Activated T-helper 1 cell treated with anti-CD3 and anti-CD28 coated beads, Interleukin-12 subunit alpha, Interleukin-12 subunit beta, Interleukin-2, Interleukin-4 antibody, amounts not matched to agents 30 ng/mL and 10 ng/mL and 1 ng/mL, durations not matched to agents 14 hours and 24 hours and 36 hours (primary cell): ENCODE measurements at regions not wholly inside any gene's neighbourhood (a gene's known extent, or its start where the extent isn't known, plus 50 kb on each side); places are given as distances from the start of the nearest gene placed in this dataset.

Experiments used
- DNase-seq: peaks from one replicate; pipeline ENCODE4 v3.0.0; 2021; ENCODE audit warnings: low spot score
- H3K27ac Mint-ChIP-seq: one replicate; pipeline ENCODE4 v1.8.0; 2021; ENCODE audit warnings: mild to moderate bottlenecking, mixed read lengths
- H3K27me3 Mint-ChIP-seq: one replicate; pipeline ENCODE4 v1.8.0; 2022; ENCODE audit warnings: mild to moderate bottlenecking, moderate library complexity, mixed read lengths; ENCODE audit not compliant: insufficient read depth
- H3K36me3 Mint-ChIP-seq: one replicate; pipeline ENCODE4 v1.8.0; 2021; ENCODE audit warnings: low read depth, mixed read lengths
- H3K4me1 Mint-ChIP-seq: one replicate; pipeline ENCODE4 v1.8.0; 2021; ENCODE audit warnings: low read depth, mixed read lengths
- H3K4me3 Mint-ChIP-seq: one replicate; pipeline ENCODE4 v1.8.0; 2021; ENCODE audit warnings: mild to moderate bottlenecking, moderate library complexity, mixed read lengths
- H3K9me3 Mint-ChIP-seq: one replicate; pipeline ENCODE4 v1.8.0; 2021; ENCODE audit warnings: mixed read lengths
- intact Hi-C: fragments of 100-400 bp; cut with micrococcal nuclease; formaldehyde crosslinking; loops from one replicate; pipeline ENCODE4 v1.15.1; 2024

GRCh38 chr16:86283944-86284343 is 226.4 kb upstream of the FOXF1 start:
- H3K27me3 Mint-ChIP-seq = peaks cover 33% of the 10 kb centered on the region
- H3K27ac Mint-ChIP-seq = no peak overlapping the region
- H3K4me3 Mint-ChIP-seq = no peak overlapping the region
- no peaks in the 10 kb centered on the region for H3K36me3 Mint-ChIP-seq
- no peak for DNase-seq
- no peaks in the 10 kb centered on the region for H3K4me1 Mint-ChIP-seq
- intact Hi-C loops = no loop called here
- no peaks in the 10 kb centered on the region for H3K9me3 Mint-ChIP-seq

- no peak for DNase-seq
- H3K4me1 Mint-ChIP-seq = no peaks in the 10 kb centered on the region
- no peak overlapping the region for H3K27ac Mint-ChIP-seq
- H3K36me3 Mint-ChIP-seq = no peaks in the 10 kb centered on the region
- no peak overlapping the region for H3K4me3 Mint-ChIP-seq
- peaks cover 48% of the 10 kb centered on the region for H3K27me3 Mint-ChIP-seq
- intact Hi-C loops = loop anchor here (5.0 kb wide), 1 partner anchor 212 kb away; no protein-coding TSS in a partner anchor
- no peaks in the 10 kb centered on the region for H3K9me3 Mint-ChIP-seq
Observed at GRCh38 chr16:86285421-86285820, 224.9 kb upstream of the FOXF1 start.

GRCh38 chr16:86285938-86286921 is 224.1 kb upstream of the FOXF1 start:
- no peaks in the 10 kb centered on the region for H3K36me3 Mint-ChIP-seq
- peaks cover 55% of the 10 kb centered on the region for H3K27me3 Mint-ChIP-seq
- intact Hi-C loops = loop anchor here (5.0 kb wide), 1 partner anchor 211 kb away; no protein-coding TSS in a partner anchor
- no peaks in the 10 kb centered on the region for H3K4me1 Mint-ChIP-seq
- no peak overlapping the region for H3K27ac Mint-ChIP-seq
- no peak for DNase-seq
- no peak overlapping the region for H3K4me3 Mint-ChIP-seq
- H3K9me3 Mint-ChIP-seq = no peaks in the 10 kb centered on the region

GRCh38 chr16:86286991-86287663 is 223.2 kb upstream of the FOXF1 start:
- H3K27me3 Mint-ChIP-seq = peaks cover 58% of the 10 kb centered on the region
- intact Hi-C loops = loop anchor here (5.0 kb wide), 1 partner anchor 210 kb away; no protein-coding TSS in a partner anchor

GRCh38 chr16:86287664-86288201 is 222.6 kb upstream of the FOXF1 start:
- H3K4me1 Mint-ChIP-seq = no peaks in the 10 kb centered on the region
- H3K4me3 Mint-ChIP-seq = no peak overlapping the region
- H3K36me3 Mint-ChIP-seq = no peaks in the 10 kb centered on the region
- DNase-seq = no peak
- peaks cover 58% of the 10 kb centered on the region for H3K27me3 Mint-ChIP-seq
- no peak overlapping the region for H3K27ac Mint-ChIP-seq
- no peaks in the 10 kb centered on the region for H3K9me3 Mint-ChIP-seq
- intact Hi-C loops = loop anchor here (5.0 kb wide), 1 partner anchor 210 kb away; no protein-coding TSS in a partner anchor

More at GRCh38 chr16:86286991-86287663, 223.2 kb upstream of the FOXF1 start:
- Mint-ChIP-seq H3K27ac (no peak overlapping the region), H3K4me3 (no peak overlapping the region), H3K4me1 (no peaks in the 10 kb centered on the region), H3K36me3 (no peaks in the 10 kb centered on the region), H3K9me3 (no peaks in the 10 kb centered on the region)
- no peak for DNase-seq

- Mint-ChIP-seq H3K4me1 (no peaks in the 10 kb centered on the region), H3K27ac (no peak overlapping the region), H3K36me3 (no peaks in the 10 kb centered on the region), H3K27me3 (peaks cover 53% of the 10 kb centered on the region), H3K4me3 (no peak overlapping the region), H3K9me3 (no peaks in the 10 kb centered on the region)
- no peak for DNase-seq
- intact Hi-C loops = loop anchor here (5.0 kb wide), 1 partner anchor 208 kb away; no protein-coding TSS in a partner anchor
Observed at GRCh38 chr16:86288716-86289294, 221.5 kb upstream of the FOXF1 start.

GRCh38 chr16:86289304-86289703 is 221.0 kb upstream of the FOXF1 start:
- no peaks in the 10 kb centered on the region for H3K4me1 Mint-ChIP-seq
- H3K27me3 Mint-ChIP-seq = peaks cover 53% of the 10 kb centered on the region
- intact Hi-C loops = loop anchor here (5.0 kb wide), 1 partner anchor 208 kb away; no protein-coding TSS in a partner anchor
- H3K9me3 Mint-ChIP-seq = no peaks in the 10 kb centered on the region
- DNase-seq = no peak
- H3K36me3 Mint-ChIP-seq = no peaks in the 10 kb centered on the region
- no peak overlapping the region for H3K27ac Mint-ChIP-seq
- H3K4me3 Mint-ChIP-seq = no peak overlapping the region

GRCh38 chr16:86289907-86290306 is 220.4 kb upstream of the FOXF1 start:
- H3K36me3 Mint-ChIP-seq = no peaks in the 10 kb centered on the region
- no peaks in the 10 kb centered on the region for H3K4me1 Mint-ChIP-seq
- H3K9me3 Mint-ChIP-seq = no peaks in the 10 kb centered on the region
- H3K27me3 Mint-ChIP-seq = peaks cover 48% of the 10 kb centered on the region
- H3K27ac Mint-ChIP-seq = no peak overlapping the region
- no peak for DNase-seq
- H3K4me3 Mint-ChIP-seq = no peak overlapping the region
- intact Hi-C loops = loop anchor here (5.0 kb wide), 1 partner anchor 207 kb away; no protein-coding TSS in a partner anchor

GRCh38 chr16:86291491-86291890 is 218.8 kb upstream of the FOXF1 start:
- peaks cover 47% of the 10 kb centered on the region for H3K27me3 Mint-ChIP-seq
- DNase-seq = no peak
- no peak overlapping the region for H3K4me3 Mint-ChIP-seq
- no peaks in the 10 kb centered on the region for H3K36me3 Mint-ChIP-seq
- no peak overlapping the region for H3K27ac Mint-ChIP-seq
- H3K9me3 Mint-ChIP-seq = no peaks in the 10 kb centered on the region
- no peaks in the 10 kb centered on the region for H3K4me1 Mint-ChIP-seq
- intact Hi-C loops = no loop called here

- no peaks in the 10 kb centered on the region for H3K36me3 Mint-ChIP-seq
- no peaks in the 10 kb centered on the region for H3K4me1 Mint-ChIP-seq
- intact Hi-C loops = no loop called here
- no peak overlapping the region for H3K4me3 Mint-ChIP-seq
- no peak overlapping the region for H3K27ac Mint-ChIP-seq
- DNase-seq = no peak
- no peaks in the 10 kb centered on the region for H3K9me3 Mint-ChIP-seq
- peaks cover 48% of the 10 kb centered on the region for H3K27me3 Mint-ChIP-seq
Observed at GRCh38 chr16:86292171-86292775, 218.1 kb upstream of the FOXF1 start.

- Mint-ChIP-seq H3K27me3 (peaks cover 44% of the 10 kb centered on the region), H3K4me1 (no peaks in the 10 kb centered on the region), H3K4me3 (no peak overlapping the region), H3K9me3 (no peaks in the 10 kb centered on the region), H3K27ac (no peak overlapping the region), H3K36me3 (no peaks in the 10 kb centered on the region)
- intact Hi-C loops = no loop called here
- DNase-seq = no peak
Observed at GRCh38 chr16:86292942-86293341, 217.4 kb upstream of the FOXF1 start.

GRCh38 chr16:86293906-86294305 is 216.4 kb upstream of the FOXF1 start:
- H3K4me3 Mint-ChIP-seq = no peak overlapping the region
- H3K27ac Mint-ChIP-seq = no peak overlapping the region
- no peak for DNase-seq
- no peaks in the 10 kb centered on the region for H3K4me1 Mint-ChIP-seq
- no peaks in the 10 kb centered on the region for H3K36me3 Mint-ChIP-seq
- intact Hi-C loops = no loop called here
- H3K9me3 Mint-ChIP-seq = no peaks in the 10 kb centered on the region
- H3K27me3 Mint-ChIP-seq = peaks cover 41% of the 10 kb centered on the region
